ENCODE measurements at regions not wholly inside any gene's neighbourhood (a gene's known extent, or its start where the extent isn't known, plus 50 kb on each side); places are given as distances from the start of the nearest gene placed in this dataset.

- H3K4me1 ChIP-seq: no peaks in the 10 kb centered on the region
- no peaks in the 10 kb centered on the region for H3K36me3 ChIP-seq
- no peak overlapping the region for H3K4me3 ChIP-seq
- intact Hi-C loops (cut with DNase I; ENCODE audit: low total_unique reads): no loop called here
- peaks cover 0 to 12% (median 4%) of the 10 kb centered on the region in 3 donors for H3K9me3 ChIP-seq
- DNase-seq: no peak
- H3K27me3 ChIP-seq: no peaks in the 10 kb centered on the region
- no peak for TF ChIP-seq CTCF (IDR thresholded peaks at IDR 0.05)
- no peak overlapping the region for H3K27ac ChIP-seq
Observed at GRCh38 chr4:105025263-105026017, 121.2 kb upstream of the TET2 start.

- no peak for DNase-seq
- Histone ChIP-seq H3K27me3 (no peaks in the 10 kb centered on the region), H3K9me3 (no peaks in the 10 kb centered on the region), H3K4me3 (no peak overlapping the region), H3K27ac (no peak overlapping the region), H3K36me3 (no peaks in the 10 kb centered on the region), H3K4me1 (no peaks in the 10 kb centered on the region)
- TF ChIP-seq CTCF (IDR thresholded peaks at IDR 0.05): no peak
- intact Hi-C loops (cut with DNase I; ENCODE audit: low total_unique reads): no loop called here
Observed at GRCh38 chr4:105036991-105037390, 109.7 kb upstream of the TET2 start.

- DNase-seq: no peak
- no peaks in the 10 kb centered on the region for H3K27me3 ChIP-seq
- no peaks in the 10 kb centered on the region for H3K36me3 ChIP-seq
- no peaks in the 10 kb centered on the region for H3K4me1 ChIP-seq
- no peak overlapping the region for H3K4me3 ChIP-seq
- intact Hi-C loops (cut with DNase I; ENCODE audit: low total_unique reads): no loop called here
- peaks cover 0 to 16% (median 2%) of the 10 kb centered on the region in 3 donors for H3K9me3 ChIP-seq
- no peak overlapping the region for H3K27ac ChIP-seq
- no peak for TF ChIP-seq CTCF (IDR thresholded peaks at IDR 0.05)
Observed at GRCh38 chr4:105042451-105042850, 104.2 kb upstream of the TET2 start.

- Histone ChIP-seq H3K27ac (no peak overlapping the region), H3K4me1 (no peaks in the 10 kb centered on the region), H3K36me3 (no peaks in the 10 kb centered on the region), H3K9me3 (peaks cover 0 to 5% (median 0%) of the 10 kb centered on the region in 3 donors), H3K27me3 (no peaks in the 10 kb centered on the region), H3K4me3 (no peak overlapping the region)
- no peak for DNase-seq
- intact Hi-C loops (cut with DNase I; ENCODE audit: low total_unique reads): no loop called here
- no peak for TF ChIP-seq CTCF (IDR thresholded peaks at IDR 0.05)
Observed at GRCh38 chr4:105050896-105051295, 95.8 kb upstream of the TET2 start.

- Histone ChIP-seq H3K27ac (no peak overlapping the region), H3K4me1 (no peaks in the 10 kb centered on the region), H3K36me3 (no peaks in the 10 kb centered on the region), H3K9me3 (peaks cover 0 to 1% (median 0%) of the 10 kb centered on the region in 3 donors), H3K4me3 (no peak overlapping the region), H3K27me3 (no peaks in the 10 kb centered on the region)
- intact Hi-C loops (cut with DNase I; ENCODE audit: low total_unique reads): no loop called here
- no peak for DNase-seq
- TF ChIP-seq CTCF (IDR thresholded peaks at IDR 0.05): no peak
Observed at GRCh38 chr4:105057370-105058105, 89.1 kb upstream of the TET2 start.

Data from tibial artery (tissue), 4 donors.